Keratinocyte (primary cell): ENCODE measurements at regions not wholly inside any gene's neighbourhood (a gene's known extent, or its start where the extent isn't known, plus 50 kb on each side); places are given as distances from the start of the nearest gene placed in this dataset.

Experiments
- CTCF ChIP-seq, 3 experiments: IDR thresholded peaks in 1 of 3; conservative IDR thresholded peaks in 1 of 3; optimal IDR thresholded peaks in 1 of 3; 2 replicates in 2 of 3; 3 replicates in 1 of 3; pipeline versions ENCODE3 to v1.5.1; 2011; ENCODE audit warnings: low read length in 3 of 3, mild to moderate bottlenecking in 3 of 3, moderate library complexity in 2 of 3, control low read depth in 1 of 3, inconsistent platforms in 1 of 3; ENCODE audit not compliant: insufficient read depth in 2 of 3; ENCODE audit errors: extremely low read depth in 1 of 3
- EZH2 ChIP-seq: IDR thresholded peaks from one replicate; pipeline ENCODE4 v1.6.1; 2012; ENCODE audit warnings: inconsistent platforms, mild to moderate bottlenecking, low read length, moderate library complexity

- TF ChIP-seq CTCF (optimal IDR thresholded peaks at IDR 0.05 in 1 of 3, IDR thresholded peaks at IDR 0.05 in 1 of 3, conservative IDR thresholded peaks at IDR 0.05 in 1 of 3; ENCODE audit: extremely low read depth in 1 of 3, insufficient read depth in 2 of 3, low read length in 3 of 3) (no peak), EZH2 (no peak)
These were observed 168.3 kb upstream of the SYT1 start for GRCh38 chr12:78696267-78696666.
